Hematopoietic multipotent progenitor cell treated with erythropoietin and hydrocortisone succinate and interleukin-3 and kit ligand, for 6 days (in vitro differentiated cells): ENCODE measurements at regions not wholly inside any gene's neighbourhood (a gene's known extent, or its start where the extent isn't known, plus 50 kb on each side); places are given as distances from the start of the nearest gene placed in this dataset.

ENCODE experiments used
- DNase-seq: peaks from one replicate; pipeline ENCODE4 v3.0.0-alpha.2; 2015

DNA sequence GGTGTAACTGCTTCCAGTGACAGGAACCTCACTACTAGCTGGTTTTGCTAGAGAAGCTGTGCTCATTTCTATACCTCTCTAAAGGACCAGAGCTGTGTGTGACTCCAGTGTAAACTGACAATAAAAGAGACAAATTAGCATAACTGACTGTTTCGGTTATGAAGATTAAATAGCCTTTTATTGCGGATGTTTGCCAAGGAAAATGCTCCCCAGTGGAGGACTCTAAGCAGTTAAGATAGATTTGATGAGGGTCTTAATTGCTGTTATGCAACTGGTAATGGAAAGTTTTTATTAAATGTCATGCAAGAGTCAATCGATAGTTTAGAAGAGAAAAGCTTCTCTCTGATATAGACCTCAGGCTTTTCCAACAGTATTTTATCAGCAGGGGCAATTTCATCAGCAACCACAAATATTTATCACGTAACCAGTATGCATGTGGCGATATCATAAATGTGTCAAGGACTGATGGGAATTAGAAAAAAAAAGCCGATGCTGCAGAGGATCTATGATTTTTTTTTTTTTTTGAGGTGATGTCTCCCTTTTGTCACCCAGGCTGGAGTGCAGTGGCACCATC is 275.2 kb upstream of the DMAC1 start:
- DNase-seq: no peak

DNA sequence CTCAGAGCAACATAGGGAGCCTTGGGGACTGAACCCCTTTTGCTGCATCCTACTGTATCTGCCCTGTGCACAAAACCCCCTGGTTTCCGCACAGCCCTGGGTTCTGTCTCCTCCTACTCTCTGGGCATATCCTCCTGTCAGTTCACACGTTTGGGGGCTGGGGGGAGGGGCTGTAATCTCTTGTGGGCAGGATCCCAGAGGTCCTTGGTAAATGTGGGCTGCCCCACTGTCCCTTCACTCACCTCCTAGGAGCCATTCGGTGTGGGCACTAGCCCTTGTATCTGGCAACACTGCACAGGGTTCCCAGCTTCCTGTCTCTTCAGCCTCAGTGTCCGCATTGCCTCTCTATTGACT is 271.8 kb upstream of the DMAC1 start:
- no peak for DNase-seq

DNA sequence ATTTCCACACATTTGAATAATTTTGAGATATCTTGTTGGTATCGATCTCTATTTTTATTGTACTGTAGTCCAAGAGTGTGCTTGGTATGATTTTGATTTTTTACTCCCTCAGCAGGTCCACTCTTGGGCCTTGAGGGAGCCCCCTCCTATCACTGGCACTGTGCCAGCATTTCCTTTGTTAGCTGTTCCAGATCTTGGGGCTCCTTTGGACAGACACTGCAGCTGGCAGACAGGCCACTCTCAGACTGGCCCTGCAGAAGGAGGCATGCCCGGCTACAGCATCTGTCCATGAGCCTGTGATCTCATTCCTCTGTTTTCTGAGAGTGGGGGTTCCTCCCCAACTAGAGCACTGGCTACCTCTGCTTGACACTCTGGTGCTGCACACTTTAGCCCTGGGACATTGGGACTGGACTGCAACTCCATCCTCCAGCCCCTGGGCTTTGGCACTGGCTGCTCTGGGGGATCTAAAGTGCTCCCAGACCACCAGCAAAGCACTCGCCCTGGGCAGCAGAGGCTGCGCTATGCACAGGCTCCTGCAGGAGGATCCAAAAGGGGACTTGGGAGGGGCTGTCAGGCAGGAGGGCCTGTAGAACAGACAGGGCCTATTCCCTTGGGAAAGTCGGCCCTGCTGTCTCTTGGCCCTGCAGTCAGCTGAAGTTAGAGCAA is 271.3 kb upstream of the DMAC1 start:
- no peak for DNase-seq

DNA sequence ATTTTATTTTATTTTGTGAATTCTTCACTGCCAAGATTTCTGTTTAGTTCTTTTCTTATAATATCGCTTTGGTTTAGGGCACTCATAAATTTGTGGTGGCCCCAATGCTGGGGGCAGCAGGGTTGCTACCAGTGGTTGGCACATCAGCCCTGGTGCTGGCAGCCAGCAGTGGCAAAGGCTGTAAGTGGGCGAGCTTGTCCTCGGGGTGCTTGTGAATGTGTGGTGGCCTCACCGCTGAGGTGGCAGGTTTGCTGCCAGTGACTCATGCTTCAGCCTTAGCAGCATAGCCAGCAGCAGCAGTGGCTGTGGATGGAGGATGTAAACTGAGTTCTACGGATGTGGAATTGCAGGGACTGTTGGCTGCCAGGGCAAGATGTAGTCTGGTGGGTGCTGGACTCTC is 262.9 kb upstream of the DMAC1 start:
- no peak for DNase-seq

DNA sequence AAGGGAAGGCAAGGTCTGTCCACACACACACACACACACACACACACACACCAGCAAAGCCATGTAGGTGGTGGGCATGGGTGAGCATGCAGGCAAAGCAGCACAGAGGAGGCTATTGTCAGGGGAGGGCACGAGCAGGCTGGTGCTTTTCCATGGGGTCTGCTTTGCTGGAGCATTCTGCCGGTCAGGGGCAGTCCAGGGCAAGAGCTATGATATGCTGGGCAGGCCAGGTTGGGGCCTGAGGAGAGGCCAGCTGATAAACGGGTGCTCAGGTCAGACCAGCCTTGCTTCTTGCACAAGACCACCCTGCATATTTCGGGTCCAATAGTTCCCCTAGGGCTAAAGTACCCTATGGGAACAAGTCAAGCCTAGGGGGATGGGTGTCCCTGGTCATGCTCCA is 253.9 kb upstream of the DMAC1 start:
- no peak for DNase-seq

DNA sequence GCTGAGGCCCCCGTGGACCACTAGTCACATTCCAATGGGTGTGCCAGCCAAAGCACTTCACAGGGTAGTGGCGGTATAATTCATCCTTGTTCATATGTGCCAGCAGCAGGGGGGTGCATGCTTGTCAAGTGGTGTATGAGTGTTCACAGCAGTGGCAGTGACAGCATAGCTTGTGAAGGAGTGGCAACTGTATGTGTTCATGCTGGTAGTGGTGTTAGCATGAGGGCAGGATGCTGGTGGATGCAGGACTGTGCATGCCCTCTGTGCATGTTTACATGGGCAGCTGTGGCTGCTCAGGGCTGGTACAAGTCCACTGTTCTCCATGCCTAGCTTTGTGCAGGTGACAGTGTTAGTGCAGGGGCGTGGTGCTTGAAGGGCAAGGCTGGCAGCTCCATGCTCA is 253.4 kb upstream of the DMAC1 start:
- no peak for DNase-seq

DNA sequence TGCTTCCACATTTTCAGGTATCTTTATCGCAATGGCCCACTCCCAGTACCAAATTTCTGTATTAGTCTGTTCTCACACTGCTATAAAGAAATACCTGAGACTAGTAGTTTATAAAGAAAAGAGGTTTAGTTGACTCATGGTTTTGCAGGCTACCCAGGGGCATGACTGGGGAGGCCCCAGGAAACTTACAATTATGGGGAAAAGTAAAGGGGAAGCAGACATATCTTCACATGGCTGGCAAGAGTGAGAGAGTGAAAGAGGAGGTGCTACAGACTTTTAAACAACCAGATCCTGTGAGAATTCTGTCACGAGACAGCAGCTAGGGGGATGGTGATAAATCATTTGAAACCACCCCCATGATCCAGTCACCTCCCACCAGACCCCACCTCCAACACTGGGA is 238.2 kb upstream of the DMAC1 start:
- no peak for DNase-seq

DNA sequence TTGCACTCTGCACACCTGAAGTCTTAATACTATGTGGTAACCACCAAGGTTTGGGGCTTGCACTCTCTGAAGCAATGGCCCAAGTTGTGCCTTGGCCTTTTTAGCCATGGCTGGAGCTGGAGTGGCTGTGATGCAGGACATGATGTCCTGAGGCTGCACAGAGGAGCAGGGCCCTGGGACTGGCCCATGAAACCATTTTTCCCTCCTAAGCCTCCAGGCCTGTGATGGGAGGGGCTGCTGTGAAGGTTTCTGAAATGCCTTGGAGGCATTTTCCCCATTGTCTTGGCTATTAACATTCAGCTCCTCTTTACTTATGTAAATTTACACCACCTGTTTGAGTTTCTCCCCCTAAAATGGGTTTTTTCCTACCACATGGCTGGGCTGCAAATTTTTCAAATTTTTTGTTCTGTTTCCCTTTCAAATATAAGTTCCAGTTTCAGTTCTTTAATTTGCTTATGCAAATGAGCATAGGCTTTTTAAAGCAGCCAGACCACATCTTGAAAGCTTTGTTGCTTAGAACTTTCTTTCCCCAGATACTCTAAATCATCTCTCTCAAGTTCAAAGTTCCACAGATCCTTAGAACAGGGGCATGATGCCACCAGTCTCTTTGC is 237.4 kb upstream of the DMAC1 start:
- DNase-seq: no peak

DNA sequence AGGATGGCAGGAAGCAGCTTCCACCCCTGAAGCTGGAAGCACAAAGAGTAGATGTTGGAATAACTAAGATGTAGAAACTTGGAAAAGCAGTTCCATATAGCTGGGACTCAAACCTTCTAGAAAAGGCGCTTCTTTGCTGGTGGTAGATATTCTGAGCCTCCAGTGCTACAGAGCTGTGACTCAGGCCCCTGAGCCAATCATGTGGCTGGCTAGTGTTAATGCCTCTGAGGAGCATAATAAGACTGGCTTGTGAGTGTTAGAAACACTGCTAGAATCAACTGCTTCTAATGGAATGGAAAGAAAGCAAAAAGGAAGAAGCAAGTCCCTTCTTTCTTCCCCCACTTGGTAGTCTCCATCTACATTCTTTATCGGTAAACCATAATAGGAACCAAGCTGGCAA is 234.2 kb upstream of the DMAC1 start:
- DNase-seq: no peak

DNA sequence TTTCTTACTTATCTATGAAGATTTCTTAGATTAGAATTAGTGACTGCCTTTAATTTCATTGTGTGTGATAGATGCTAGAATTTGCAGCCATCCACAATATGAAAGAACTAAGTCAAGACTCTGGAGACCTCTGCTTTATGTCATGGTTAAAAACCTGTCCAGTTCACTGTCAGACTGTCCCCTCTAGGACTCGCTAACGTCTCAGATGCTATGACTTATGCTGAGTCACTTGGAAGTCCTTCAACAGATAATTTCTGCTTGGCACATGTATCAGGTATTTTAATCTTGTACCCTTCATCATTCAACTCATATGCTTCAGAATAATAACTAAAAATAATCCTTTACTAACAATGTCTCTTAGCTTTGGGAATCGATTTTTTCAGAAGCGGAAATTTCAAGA is 230.5 kb upstream of the DMAC1 start:
- DNase-seq: no peak

DNA sequence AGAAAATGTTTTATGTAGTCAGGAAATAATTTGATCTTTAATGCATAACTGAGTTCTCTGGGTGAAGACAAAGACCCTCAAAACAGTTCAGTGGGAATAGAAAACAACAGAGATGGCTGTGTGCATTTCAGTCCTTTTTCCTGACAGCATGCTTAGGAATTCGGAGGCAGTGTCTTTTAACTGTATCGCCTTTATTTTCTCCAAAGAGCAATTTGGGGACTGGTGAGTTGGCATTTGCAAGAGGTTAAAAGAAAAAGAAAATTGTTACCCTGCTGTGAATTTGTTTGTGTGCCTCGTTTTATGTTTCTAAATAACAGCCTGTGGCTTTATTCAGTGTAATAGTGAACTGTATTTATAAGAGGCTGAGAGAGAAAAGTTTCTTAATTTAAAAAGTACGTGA is 227.8 kb upstream of the DMAC1 start:
- DNase-seq: no peak

DNA sequence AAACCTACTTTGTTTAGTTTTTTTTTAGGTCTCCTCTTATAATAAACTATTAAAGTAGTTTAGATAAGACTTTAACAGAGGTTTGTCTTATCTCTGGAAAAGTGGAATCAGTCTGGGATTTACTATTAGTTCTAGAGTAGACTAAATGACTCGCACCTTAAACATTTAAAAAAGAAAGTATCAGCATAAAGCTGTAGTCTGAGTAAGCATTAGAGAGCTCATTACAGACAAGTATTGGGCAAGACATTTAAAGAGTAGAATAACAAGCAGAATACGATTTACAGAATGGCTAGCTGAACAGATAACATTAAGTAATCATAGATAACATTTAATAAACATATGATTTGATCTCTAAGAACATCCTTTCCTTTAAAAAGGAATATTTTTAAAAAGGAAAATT is 226.0 kb upstream of the DMAC1 start:
- DNase-seq: no peak

DNA sequence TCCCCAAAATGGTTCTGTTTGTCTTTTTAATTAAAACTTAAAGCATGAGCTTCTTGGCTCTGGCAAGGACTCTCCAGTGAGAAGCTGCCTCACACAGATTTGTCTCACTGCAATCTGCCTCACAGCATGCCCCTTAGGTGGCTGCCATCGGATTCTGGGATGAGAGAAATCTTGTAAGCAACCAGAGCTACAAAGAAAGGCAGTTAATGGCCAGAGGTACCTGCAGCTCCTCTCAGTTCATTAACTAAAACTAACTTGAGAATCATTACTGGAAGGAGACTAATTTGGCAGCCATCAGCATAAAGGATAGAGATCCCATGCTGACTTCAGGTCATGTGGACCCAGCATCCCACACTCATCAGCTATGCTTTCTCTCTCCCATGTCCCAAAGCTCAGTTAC is 220.6 kb upstream of the DMAC1 start:
- DNase-seq: no peak

DNA sequence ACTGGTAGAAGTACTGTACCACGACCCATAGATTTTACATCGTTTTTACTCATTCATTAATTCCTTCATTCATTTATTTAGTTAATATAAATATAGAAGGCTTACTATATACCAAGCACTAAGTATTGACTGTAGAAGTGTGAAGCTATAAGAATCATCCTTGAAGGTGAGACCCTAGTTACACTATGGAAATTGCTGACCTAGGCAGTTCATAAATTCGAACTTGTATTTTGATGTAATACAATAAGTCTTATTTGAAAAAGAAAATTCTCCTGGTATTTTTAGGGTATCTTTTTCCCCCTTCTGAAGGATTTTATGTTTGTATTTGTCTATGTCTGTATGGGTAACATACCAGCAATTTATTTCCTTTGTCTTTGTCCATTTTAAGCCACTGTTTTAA is 220.1 kb upstream of the DMAC1 start:
- DNase-seq: no peak

DNA sequence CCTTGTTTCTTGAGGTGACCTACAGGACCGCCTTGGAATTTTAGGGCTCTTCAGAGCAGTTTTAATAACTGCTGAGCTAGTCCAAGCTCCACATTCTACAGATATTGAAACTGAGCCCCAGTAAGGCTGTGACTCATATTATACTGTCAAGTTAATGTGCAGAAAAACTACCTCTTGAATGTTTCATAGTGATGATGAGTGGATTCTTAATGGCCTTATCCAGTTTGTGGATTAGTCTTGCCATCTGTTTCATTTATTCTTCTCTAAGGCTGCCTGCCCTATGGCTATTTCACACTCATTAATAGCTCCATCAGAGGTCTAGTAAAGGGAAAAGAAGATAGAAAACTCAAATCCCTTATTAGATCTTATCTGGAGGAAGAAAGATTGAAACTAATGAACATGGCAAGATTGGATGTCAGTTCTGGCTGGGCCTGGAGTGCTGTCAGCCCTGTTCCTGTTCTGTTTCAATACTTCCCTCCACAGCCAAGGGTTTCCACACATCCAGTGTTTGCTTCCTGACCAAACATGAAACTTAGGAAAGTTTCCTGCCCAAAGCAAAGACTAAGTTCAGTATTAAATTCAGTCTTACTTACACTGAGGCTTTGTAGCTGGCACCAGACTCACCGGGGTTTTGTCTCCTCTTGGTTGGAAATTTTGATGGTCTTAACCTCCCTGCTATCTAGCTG is 215.6 kb upstream of the DMAC1 start:
- DNase-seq: no peak

DNA sequence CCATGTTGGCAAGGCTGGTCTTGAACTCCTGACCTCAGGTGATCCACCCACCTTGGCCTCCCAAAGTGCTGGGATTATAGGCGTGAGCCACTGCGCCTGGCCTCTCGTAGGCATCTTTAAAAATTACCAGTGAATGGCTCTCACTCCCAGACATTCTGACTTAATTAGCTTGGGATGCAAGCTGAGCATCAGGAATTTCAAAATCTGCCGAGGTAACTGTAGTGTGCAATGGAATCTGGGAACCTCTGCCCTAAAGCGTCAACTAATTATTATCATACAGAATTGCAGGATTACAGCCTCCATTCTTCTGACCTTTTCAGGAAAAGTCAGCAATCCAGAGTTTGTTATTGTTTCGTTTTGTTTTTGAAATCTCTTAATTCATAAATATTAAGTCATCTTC is 213.4 kb upstream of the DMAC1 start:
- no peak for DNase-seq

DNA sequence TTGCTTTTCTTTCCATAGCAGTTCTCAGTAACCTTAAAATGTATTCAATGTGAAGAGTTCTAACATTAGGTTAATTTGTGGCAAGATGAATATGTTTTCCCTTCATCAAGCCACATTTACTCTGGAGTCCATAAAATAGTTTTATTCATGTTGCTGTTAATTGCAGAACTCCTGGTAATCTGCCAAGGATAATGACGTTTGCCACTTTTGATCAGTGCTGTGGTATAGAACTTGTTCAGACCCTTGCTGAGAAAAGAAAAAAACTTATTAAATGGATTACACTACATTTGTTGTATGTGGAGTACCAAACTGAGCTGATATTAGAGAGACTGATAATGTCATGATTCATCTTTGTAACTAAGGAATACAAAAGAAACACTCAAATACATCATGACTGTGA is 212.4 kb upstream of the DMAC1 start:
- DNase-seq: peak; percentile 41

DNA sequence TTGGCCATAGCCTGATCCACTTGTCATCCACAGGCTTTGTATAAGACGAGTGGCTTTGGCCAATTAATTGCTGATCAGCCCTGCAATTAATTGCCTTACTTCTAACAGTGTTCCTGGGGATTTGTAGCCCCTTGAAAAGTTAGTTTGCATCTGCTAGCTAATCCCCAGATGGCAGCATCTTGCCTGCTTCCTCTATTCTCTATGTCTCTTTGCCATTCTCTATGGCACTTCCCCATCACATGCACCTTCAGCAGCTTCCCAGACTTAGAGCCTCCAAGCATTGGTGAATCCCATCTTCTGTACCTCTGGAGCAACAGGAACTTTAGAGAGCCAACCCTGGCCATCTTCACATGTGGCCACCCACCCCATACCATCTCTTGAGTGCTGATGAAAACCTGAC is 197.0 kb upstream of the DMAC1 start:
- no peak for DNase-seq

DNA sequence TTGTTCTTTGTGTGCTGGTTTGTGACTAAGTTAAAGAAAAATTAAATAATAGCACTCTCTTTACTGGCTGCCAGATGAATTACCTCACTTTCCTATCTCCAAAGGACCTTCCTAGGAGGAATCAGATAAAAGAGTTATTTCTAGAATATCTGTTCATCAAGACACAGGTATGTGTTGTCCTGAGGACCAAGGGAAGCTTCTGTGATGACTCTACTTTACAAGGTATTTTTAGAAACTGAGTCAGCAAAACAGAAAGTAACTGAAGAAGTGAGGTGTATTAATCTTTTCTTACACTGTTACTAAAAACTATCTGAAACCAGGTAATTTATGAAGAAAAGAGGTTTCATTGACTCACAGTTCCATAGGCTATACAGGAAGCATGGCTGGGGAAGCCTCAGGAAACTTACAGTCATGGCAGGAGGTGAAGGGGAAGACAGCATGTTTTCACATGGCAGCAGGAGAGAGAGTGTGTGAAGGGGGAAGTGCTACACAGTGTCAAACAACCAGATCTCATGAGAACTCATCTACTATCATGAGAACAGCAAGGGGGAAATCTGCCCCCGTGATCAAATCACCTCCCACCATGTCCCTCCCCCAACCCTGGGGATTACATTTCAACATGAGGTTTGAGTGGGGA is 189.2 kb upstream of the DMAC1 start:
- no peak for DNase-seq

DNA sequence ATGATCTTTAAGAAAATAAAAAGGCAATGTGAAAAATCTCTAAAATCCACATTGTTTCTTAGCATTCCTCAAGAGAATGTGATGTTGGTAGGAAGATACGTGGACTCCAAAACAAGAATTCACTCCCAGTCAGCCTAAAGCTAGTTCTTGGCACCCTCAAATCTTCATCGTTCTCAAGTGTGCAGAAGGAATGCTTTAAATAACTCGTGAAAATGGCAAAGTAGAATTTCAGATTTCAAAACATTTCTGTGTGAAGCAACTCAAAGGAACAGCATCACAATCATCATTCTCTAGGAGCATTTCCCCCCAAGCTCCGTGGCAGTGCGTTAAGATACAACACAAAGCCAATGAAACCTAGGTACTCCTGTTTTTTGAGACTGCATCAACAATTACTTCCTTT is 185.1 kb upstream of the DMAC1 start:
- no peak for DNase-seq

DNA sequence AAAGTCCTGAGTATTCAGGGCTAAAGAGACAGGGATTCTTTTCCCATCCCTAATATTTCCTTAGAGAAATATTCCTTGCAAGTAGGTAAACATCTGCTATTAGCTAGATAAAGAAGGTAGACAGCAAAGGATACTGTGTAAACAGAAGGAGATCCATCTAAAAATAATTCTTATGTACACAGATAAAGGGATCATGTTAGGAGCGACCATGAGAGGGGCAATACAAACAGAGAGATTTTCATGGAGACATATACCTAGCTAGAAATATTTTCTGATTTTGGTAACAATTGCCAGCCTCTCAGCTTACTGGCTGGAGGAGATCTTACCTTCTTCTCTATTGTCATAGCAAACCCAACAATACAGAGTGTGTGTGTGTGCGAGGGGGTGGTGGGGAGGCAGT is 184.6 kb upstream of the DMAC1 start:
- no peak for DNase-seq

DNA sequence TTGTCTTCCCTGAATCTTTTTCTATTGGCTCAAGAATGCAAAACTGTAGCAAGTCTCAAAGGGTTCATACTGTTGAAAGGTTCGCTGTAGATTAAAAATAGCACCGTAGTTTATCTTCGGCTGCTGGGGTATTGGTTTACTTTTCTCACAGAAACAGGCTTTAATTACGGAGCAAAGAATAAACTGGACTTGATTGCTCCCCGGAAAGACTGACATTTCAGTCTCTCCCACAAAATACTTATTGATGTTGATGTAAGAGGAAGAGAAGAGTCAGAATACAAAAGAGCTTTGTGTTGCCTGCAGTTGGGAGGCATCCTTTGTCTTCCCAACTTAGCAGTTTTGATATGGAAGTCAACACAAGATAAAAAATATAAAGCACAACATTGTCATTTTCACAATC is 183.9 kb upstream of the DMAC1 start:
- no peak for DNase-seq

DNA sequence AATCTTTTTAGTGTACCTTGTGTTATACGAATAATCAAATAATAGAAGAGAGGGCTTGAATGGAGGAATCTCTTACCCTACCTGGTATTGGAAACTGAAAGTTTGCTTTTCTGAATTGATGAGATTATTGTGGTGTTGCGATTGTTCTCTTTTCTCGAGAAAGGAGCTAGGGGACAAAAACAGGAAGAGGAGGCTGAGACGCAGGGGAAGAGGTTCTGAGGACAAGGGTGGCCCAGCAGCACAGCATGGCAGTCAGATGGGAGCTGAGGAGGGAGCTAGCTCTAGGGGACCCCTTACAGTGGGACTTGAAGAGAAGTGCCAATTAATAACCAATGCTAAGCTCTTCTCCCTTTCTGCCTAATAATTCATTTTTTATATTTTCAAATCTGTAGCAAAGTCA is 183.3 kb upstream of the DMAC1 start:
- no peak for DNase-seq

DNA sequence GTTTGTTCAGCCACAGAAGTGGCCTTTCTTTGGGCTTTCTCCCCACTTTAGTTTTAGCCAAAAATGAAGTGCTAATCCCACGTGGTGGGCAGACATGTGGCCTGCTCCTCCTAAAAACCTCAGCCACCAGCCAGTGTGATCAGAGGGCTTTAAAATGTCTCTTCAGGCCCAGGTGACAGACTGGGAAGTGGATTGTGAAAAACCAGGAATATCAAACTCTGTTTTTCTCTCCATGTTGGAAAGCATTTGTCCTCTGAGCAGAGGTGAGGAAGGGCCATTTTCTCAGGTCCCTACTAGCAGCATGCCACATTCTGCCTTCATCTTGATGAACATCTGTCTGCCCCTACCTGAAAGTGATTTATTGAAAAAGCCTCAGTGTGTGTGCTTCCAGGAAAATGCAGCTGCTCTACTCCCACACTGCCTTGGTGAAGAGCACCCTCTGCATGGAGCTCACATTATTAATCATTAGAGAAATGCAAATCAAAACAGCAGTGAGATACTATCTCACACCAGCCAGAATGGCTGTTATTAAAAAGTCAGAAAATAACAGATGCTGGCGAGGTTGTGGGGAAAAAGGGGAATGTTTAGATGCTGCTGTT is 181.2 kb upstream of the DMAC1 start:
- DNase-seq: no peak
